GM21515 (cell line): ENCODE measurements at regions not wholly inside any gene's neighbourhood (a gene's known extent, or its start where the extent isn't known, plus 50 kb on each side); places are given as distances from the start of the nearest gene placed in this dataset.
"Not testable (repeated sequence)": the region's sequence is repeated elsewhere in the genome, so short reads cannot be mapped to it uniquely, and the experiment has no call there.

Experiments used
- ATAC-seq: cut with Tn5 transposase; IDR thresholded peaks from one replicate; pipeline ENCODE4 v1.9.1; 2021; ENCODE audit not compliant: unreplicated experiment

DNA sequence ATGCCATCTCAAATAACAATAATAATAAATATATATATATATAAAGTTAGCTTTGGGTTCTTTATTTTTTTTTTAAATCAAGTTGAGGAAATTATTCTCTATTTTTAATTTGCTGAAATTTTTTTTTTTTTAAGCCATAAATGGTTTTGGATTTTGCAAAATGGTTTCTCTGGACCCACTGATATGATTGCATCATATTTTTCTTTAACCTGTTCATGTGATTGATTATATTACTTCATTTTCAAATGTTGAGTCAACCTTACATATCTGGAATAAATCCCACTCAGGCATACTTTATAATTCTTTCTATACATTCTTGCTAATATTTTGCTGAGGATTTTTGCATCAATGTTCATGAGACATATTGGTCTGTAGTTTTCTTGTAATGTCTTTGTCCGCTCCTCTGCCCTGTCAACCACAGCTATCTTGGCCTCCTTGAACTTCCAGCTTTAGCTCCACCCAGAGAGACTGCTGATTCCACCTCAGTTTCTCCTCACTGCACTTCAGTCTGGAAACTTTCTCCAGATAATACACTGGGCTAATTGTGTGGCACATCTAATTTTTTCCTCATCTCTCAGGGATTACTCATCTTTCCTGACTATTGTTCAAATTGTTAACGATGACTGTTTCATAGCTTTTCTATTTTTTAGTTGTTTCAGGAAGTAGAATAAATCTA is 160.9 kb upstream of the GIMD1 start:
- no peak for ATAC-seq

DNA sequence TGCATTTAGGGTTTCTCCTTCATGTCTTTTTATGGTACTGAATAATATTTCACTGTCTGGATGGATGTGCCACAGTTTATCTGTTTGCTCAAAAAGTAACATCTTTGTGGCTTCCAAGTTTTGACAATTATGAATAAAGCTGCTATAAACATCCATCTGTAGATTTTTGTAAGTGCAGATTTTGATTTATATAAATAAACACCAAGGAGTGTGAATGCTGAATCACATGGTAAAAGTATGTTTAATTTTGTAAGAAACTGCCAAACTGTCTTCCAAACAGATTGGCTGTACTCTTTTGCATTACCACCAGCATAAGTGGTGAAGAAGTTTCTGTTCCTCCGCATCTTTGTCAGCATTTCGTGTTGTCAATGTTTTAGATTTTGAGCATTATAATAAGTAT is 158.7 kb upstream of the GIMD1 start:
- no peak for ATAC-seq

DNA sequence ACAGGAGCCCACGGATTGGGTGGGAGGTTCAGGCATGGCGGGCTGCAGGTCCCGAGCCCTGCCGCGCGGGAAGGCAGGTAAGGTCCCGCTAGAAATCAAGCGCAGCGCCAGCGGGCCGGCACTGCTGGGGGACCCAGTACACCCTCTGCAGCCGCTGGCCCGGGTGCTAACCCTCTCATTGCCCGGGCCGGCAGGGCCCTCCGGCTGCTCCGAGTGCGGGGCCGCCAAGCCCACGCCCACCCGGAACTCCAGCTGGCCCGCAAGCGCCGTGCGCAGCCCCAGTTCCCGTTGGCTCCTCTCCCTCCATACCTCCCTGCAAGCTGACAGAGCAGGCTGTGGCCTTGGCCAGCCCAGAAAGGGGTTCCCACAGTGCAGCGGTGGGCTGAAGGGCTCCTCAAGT is 156.8 kb upstream of the GIMD1 start:
- ATAC-seq = not testable (repeated sequence)

DNA sequence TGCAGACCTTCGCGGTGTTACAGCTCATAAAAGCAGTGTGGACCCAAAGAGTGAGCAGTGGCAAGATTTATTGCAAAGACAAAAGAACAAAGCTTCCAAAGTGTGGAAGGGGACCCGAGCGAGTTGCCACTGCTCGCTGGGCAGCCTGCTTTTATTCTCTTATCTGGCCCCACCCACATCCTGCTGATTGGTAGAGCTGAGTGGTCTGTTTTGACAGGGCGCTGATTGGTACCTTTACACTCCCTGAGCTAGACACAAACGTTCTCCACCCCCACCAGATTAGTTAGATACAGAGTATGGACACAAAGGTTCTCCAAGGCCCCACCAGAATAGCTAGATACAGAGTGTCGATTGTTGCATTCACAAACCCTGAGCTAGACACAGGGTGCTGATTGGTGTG is 156.2 kb upstream of the GIMD1 start:
- ATAC-seq = not testable (repeated sequence)

DNA sequence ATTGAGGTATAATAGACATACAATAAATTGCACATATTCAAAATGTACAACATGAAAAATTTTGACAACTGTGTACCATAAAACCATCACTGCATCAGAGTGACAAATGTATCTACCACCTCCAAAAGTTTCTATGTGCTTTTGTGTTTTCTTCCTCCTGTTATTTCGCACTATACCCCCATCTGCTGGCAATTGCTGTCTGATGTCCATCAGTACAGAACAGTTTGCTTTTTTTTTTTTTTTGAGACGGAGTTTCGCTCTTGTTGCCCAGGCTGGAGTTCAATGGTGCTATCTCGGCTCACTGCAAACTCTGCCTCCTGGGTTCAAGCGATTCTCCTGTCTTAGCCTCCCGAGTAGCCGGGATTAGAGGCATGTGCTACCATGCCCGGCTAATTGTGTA is 154.3 kb upstream of the GIMD1 start:
- ATAC-seq = no peak

DNA sequence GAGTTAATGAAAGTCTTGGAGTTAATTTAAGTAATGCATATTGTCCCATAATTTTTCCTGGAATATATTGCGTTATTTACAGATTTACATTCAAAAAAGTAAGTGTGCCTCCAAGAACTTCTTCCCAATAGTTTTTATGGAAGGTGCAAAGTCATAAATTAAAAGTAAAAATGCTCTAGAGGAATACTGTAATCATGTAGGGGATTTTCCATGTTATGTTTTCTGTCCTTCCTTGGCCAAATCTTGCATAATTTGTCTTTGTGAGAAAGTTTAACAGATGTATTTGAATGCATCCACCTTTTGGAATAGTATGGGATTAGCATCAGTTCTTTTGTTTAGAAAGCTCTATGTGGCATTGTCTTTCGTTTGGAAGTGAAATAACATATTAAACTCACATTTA is 144.1 kb upstream of the GIMD1 start:
- no peak for ATAC-seq

DNA sequence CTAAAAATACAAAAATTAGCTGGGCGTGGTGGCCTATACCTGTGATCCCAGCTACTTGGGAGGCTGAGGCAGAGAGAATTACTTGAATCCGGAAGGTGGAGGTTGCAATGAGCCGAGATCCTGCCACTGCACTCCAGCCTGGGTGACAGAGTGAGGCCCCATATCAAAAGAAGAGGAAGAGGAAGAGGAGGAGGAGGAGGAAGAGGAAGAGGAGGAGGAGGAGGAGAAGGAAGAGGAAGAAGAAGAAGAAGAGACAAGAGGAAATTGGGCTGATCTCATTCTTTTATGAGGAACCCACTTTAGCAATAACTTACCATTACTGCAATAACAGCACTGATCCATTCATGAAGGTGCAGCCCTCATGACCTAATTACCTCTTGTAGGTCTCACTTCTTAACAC is 138.9 kb upstream of the GIMD1 start:
- no peak for ATAC-seq

DNA sequence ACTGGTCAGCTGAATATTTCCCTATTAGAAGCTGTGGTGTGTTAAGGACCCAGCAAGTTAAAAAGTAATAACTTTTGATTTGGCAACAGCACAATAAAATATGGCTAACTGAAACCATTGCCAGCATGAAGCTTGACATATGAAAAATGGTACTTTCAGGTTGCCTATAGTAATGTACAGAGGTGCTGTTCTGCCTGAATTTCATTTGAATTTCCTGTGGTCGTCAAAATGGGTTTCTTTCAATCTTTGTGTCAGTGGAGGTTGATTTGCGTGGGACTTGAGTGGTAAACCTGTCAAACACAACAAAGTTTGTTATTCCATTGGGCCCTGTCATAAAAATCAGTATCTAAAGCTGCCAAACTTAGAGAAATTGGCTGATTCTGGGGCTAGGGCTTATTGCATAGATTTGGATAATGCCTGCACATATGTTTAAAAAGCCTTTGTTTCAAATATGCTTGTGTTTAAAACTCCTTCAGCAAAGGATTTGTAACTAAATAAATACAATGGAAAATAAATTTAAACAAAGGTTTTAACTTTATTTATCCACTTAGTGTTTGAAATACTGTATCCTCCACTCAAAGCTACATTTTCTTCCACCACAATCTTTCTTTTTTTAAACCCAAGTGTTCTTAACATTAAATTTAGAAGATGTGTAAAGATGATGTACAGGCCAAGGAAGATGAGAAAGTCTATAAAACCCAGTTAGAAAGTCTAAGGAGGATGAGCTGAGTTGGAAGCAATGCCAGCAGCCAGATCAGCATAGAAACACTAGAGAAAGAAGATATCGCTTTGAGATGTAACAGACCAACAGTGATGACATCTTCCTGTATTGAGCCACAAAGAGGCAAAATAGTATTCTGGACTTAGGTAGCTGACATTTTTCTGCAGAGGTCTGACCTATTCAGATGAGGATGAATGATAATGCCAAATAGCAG is 134.8 kb upstream of the GIMD1 start:
- ATAC-seq = no peak

DNA sequence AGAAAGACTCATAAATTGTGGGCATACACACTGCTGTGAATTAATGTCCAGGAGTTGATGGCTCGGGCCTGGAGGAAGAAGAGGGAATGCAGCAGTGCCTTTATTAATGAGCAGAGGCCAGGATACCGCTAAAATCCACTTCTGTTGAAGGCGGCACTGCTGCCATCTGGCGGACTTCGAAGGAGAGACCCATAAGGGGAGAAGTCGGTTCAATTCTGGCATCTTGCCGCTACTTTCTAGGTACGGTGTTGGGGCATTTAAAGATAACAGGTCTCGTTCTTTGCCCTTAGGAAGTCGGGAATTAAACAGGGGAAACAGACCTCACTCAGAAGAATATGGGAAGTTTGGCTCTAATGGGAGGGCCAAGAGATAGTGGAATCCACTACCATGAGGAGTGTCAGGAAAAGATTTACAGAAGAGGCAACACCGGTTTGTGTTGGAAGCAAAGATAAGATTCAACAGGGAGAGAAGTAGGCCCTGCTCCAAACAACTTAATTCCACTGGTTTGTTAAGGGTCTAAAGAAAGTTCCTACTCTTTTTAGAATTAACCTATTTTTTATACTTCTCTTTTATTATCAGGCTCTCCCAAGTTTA is 133.6 kb upstream of the GIMD1 start:
- peak; percentile 92 for ATAC-seq

DNA sequence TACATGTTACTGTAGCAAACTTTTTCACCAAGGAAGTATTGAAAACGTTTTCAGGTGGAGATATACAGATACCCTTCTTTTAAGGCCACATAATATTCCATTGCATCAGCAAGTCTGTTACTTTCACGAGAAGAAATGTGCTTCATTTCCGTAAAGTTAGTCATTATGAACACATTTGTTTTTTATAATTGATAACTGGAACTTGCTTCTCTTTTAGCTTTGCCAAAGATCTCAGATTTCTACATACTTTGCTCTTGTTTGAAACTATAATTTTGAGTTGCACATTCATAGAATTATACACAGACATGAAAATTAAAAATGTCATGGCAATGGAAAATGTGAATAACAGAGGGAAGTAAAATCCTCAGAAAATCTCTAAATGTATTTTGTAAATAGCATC is 128.7 kb upstream of the GIMD1 start:
- ATAC-seq = no peak

DNA sequence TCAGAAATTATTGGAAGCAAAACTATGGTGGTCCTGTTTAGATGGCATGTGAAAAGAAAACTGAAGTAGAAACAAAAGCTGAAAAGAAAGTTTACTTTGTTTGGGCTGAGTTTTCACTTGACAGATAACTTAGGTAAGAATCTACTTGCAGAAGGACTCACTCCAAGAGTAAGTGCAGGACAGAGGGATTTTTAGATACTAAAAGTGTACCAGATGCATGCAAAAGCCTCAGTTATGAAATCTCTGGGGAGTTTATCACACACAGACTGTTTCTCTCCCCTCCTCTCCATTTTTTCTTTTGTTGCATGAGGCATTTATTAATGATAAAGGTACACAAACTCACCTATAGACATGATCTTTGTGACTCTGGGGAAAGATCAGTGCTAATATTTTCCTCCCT is 127.5 kb upstream of the GIMD1 start:
- no peak for ATAC-seq

DNA sequence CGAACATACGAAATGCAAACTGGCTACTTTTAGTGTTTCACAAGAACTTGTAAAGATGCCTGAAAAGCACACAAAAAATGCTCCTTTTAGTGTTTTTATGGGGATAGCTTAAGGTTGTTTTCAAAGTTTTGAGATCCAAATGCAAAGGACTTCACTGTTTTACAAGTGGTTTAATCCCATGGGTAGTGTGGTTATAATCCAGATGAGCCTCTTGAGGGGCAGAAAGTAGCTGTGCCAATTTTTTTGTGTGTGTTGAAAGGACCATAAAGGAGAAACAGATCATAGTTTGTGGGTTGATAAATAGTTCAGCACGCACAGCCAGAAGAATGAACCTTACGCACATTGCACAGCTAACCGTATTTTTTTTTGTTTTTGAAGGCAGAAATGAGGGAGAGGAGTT is 126.9 kb upstream of the GIMD1 start:
- no peak for ATAC-seq

DNA sequence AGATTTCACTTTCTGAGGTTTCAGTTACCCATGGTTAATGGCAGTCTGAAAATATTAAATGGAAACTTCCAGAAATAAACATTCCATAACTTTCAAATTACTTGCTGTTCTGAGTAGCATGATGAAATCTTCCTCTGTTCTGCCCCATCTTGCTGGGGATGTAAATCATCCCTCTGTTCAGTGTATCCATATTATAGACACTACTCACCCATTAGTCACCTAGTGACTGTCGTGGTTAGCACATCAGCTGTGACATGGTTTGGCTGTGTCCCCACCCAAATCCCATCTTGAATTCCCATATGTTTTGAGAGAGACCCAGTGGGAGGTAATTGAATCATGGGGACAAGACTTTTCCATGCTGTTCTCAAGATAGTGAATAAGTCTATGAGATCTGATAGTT is 125.5 kb upstream of the GIMD1 start:
- no peak for ATAC-seq

DNA sequence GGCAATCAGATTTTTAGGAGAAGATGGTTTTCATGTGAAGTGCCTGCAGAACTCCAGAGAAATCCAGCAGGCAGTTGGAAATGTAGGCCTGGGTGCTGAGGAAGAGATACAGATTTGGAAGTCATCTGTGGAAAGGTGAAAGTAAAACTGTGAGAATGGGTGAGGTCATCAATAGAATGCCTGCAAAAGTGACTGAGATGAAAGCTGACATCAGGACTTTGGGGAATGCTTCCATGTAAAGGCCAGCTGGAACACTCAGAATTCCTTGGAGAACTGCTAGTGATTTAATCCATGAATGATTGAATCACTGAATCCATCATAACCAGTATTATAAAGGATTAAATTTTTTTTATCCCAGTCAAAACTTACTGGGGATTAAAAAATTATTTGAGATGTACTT is 124.5 kb upstream of the GIMD1 start:
- no peak for ATAC-seq

DNA sequence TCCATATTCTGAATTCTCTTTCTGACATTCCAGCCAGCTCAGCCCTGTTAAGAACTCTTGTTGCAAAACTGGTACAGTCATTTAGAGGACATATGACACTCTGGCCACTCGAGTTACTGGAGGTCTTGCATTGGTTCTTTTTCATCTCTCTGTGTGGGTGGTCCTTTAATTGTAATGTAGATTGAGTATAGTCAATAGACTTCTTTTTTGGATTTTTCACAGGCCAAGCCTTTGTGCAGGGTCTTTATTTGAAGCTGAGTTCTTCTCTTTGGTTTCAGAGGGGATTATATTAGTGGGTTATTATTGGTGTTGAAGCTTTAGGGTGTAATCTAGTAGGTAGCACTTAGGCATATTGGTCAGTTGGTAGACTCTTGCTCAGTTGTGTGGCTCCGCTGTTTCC is 118.0 kb upstream of the GIMD1 start:
- no peak for ATAC-seq

DNA sequence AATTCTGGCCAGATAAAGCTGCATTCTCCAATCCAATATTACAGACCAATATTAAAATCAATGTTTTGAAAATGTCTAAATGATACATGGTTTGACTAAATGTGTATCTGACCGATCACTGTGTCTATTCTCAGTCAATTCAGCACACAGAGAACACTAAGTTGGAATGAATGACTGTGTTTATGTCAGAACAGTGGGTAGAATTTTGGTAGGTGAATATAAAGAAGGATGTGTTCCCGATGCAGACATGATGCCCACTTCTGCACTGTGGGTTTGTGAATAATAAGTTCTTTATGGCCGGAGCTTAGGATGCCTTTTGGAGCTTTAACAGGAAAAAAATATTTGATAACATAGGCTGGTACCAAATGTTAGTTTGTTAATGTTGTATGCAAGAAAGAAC is 113.2 kb upstream of the GIMD1 start:
- no peak for ATAC-seq

DNA sequence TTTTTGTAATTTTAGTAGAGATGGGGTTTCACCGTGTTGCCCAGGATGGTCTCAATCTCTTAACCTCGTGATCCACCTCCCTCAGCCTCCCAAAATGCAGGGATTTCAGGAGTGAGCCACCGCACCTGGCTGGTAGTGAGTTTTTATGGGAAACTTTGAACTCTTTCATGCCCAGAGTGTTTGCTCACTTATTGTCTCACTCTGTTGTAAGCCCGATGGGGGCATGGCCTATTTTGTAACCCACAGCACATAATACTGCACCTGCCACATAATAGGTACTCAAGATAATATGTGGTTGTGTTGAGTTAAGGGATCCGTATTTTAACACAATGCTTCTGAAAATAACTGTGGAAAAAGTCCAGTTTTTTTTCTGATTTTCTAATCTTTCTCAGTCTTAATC is 109.6 kb upstream of the GIMD1 start:
- ATAC-seq = no peak

DNA sequence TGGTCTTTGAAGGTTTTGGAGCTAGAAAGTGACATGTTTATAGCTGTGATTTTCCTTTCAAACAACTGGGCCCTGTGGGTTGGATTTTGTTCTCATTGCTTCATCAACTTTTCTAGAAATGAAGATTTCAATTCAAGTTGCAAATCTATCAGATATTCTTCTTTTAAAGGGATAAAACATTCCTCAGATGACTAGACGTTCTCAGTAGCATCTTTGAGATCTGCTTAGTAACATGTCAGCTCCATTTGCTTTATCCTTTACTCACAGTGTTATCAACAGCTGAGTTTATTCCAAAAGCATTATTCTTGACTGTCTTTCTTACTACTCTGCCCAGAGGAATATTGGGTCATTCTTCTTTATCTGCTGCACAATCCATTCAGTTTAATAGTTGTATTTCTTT is 108.2 kb upstream of the GIMD1 start:
- ATAC-seq = no peak

DNA sequence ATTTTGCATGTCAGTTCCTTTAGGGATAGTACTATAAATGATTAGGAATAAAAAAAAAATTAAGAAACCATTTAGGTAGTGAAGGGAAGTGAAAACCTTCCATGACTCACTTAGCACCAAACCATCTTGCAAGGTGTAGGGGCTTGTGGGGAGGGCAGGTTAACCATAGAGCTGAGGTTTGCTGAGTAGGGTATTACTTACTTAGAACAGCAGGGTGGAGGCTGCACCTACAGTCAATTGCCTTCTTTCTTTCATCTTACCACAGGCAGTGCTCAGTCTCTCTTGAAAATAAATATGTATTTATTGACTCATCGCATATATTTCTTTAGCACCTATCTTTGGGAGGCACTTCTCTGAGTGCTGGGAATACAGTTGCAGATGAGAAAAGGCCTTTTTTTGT is 104.9 kb upstream of the GIMD1 start:
- ATAC-seq = no peak

DNA sequence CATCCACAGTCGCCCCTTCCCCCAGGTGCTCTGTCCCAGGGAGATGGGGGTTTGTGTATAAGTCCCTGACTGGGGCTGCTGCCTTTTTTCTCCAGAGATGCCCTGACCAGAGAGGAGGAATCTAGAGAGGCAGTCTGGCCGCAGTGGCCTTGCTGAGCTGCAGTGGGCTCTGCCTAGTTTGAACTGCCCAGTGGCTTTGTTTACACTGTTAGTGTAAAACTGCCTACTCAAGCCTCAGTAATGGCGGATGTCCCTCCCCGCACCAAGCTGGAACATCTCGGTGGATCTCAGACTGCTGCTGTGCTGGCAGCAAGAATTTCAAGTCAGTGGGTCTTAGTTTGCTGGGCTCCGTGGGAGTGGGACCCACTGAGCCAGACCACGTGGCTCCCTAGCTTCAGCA is 102.6 kb upstream of the GIMD1 start:
- ATAC-seq = no peak

DNA sequence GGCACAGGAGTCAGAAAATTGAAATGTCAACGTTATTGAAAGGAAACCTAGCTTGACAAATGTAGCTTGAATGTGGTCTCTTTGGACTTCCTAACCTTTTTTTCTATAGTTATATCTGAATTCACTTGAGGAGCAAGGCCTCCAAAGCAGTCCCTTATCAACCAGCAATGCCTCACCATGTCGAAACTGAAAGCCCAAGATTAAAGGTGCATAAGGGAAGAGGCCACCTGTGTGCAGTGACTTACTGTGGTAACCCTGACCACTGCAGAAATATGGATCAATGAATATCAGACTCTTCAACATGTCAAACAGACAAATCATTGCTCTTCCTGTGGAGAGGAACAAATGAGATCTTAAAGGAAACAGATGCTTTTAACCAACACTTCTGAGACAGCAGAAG is 95.0 kb upstream of the GIMD1 start:
- ATAC-seq = no peak

DNA sequence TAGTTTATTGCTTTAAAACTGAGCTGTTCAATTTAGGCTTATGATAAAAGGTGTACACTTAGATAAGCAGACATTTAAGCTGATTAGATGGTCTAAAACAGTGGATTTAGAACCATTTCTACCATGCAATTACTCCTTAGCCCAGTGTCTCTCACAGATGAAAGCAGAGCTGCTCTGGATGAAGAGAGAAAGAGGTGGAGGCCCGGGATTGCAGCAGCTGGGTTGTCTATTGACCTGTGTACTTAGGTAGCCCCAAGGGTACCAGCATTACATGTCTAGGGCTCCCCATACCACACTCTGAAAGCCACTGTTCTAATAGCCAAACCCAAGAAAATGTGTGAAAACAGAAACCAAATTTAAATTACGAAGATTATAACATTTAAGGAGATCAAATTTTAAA is 86.0 kb upstream of the GIMD1 start:
- no peak for ATAC-seq
